T-helper 17 cell (primary cell): ENCODE measurements at regions not wholly inside any gene's neighbourhood (a gene's known extent, or its start where the extent isn't known, plus 50 kb on each side); places are given as distances from the start of the nearest gene placed in this dataset.
"Not testable (repeated sequence)": the region's sequence is repeated elsewhere in the genome, so short reads cannot be mapped to it uniquely, and the experiment has no call there.

Experiments used
- ATAC-seq: fragments of 150-1000 bp; cut with Tn5 transposase; 2 replicates; pipeline ENCODE4 v1.10.0; 2021; ENCODE audit warnings: mild to moderate bottlenecking, moderate library complexity
- DNase-seq, 3 donors: peaks; one replicate each; pipeline versions ENCODE4 v3.0.0 to v3.0.0-alpha.2; 2020 to 2021
- H3K9me3 ChIP-seq: one replicate; pipeline ENCODE4 v1.7.0; 2013; ENCODE audit warnings: low read length, mild to moderate bottlenecking; ENCODE audit not compliant: control insufficient read depth, poor library complexity, severe bottlenecking
- H3K27ac Mint-ChIP-seq: one replicate; pipeline ENCODE4 v1.8.0; 2022; ENCODE audit warnings: mild to moderate bottlenecking, moderate library complexity, mixed read lengths
- H3K27me3 Mint-ChIP-seq: one replicate; pipeline ENCODE4 v1.8.0; 2022; ENCODE audit warnings: mixed read lengths
- H3K36me3 Mint-ChIP-seq: one replicate; pipeline ENCODE4 v1.8.0; 2022; ENCODE audit warnings: low read depth, mixed read lengths
- H3K4me1 Mint-ChIP-seq: one replicate; pipeline ENCODE4 v1.8.0; 2022; ENCODE audit warnings: mild to moderate bottlenecking, mixed read lengths
- H3K4me3 Mint-ChIP-seq: one replicate; pipeline ENCODE4 v1.8.0; 2022; ENCODE audit warnings: mild to moderate bottlenecking, moderate library complexity, mixed read lengths

- no peaks in the 10 kb centered on the region for H3K4me1 Mint-ChIP-seq
- H3K36me3 Mint-ChIP-seq: no peaks in the 10 kb centered on the region
- no peak for DNase-seq
- no peak overlapping the region for H3K27ac Mint-ChIP-seq
- no peaks in the 10 kb centered on the region for H3K9me3 ChIP-seq
- ATAC-seq: no peak
- no peak overlapping the region for H3K4me3 Mint-ChIP-seq
- peaks cover 42% of the 10 kb centered on the region for H3K27me3 Mint-ChIP-seq
Measured at GRCh38 chr2:97348841-97349240, 235.9 kb downstream of the ANKRD36 start.

GRCh38 chr2:97348265-97348664, 235.3 kb downstream of the ANKRD36 start:
- Mint-ChIP-seq H3K27ac (no peak overlapping the region), H3K4me1 (no peaks in the 10 kb centered on the region), H3K36me3 (no peaks in the 10 kb centered on the region), H3K27me3 (peaks cover 36% of the 10 kb centered on the region), H3K4me3 (no peak overlapping the region)
- DNase-seq (no peak), ATAC-seq (no peak)
- no peaks in the 10 kb centered on the region for H3K9me3 ChIP-seq

GRCh38 chr2:97344937-97345336, 232.0 kb downstream of the ANKRD36 start:
- DNase-seq, H3K4me1 Mint-ChIP-seq, H3K27ac Mint-ChIP-seq, H3K9me3 ChIP-seq, ATAC-seq, H3K36me3 Mint-ChIP-seq, H3K27me3 Mint-ChIP-seq, H3K4me3 Mint-ChIP-seq: not testable (repeated sequence)

GRCh38 chr2:97333674-97334073, 220.7 kb downstream of the ANKRD36 start:
- ATAC-seq, DNase-seq, H3K27ac Mint-ChIP-seq, H3K4me3 Mint-ChIP-seq, H3K27me3 Mint-ChIP-seq, H3K4me1 Mint-ChIP-seq, H3K9me3 ChIP-seq, H3K36me3 Mint-ChIP-seq: not testable (repeated sequence)

- H3K4me3 Mint-ChIP-seq, DNase-seq, ATAC-seq, H3K27ac Mint-ChIP-seq, H3K36me3 Mint-ChIP-seq, H3K27me3 Mint-ChIP-seq, H3K9me3 ChIP-seq, H3K4me1 Mint-ChIP-seq: not testable (repeated sequence)
Measured at GRCh38 chr2:97332184-97332583, 219.2 kb downstream of the ANKRD36 start.

- H3K27me3 Mint-ChIP-seq, H3K36me3 Mint-ChIP-seq, DNase-seq, H3K9me3 ChIP-seq, ATAC-seq, H3K27ac Mint-ChIP-seq, H3K4me3 Mint-ChIP-seq, H3K4me1 Mint-ChIP-seq: not testable (repeated sequence)
Measured at GRCh38 chr2:97321936-97322713, 209.2 kb downstream of the ANKRD36 start.

GRCh38 chr2:97315358-97315757, 202.4 kb downstream of the ANKRD36 start:
- not testable (repeated sequence) for H3K36me3 Mint-ChIP-seq, DNase-seq, H3K27ac Mint-ChIP-seq, H3K4me1 Mint-ChIP-seq, H3K9me3 ChIP-seq, H3K4me3 Mint-ChIP-seq, H3K27me3 Mint-ChIP-seq, ATAC-seq

- H3K27me3 Mint-ChIP-seq, H3K4me1 Mint-ChIP-seq, DNase-seq, H3K36me3 Mint-ChIP-seq, H3K27ac Mint-ChIP-seq, H3K9me3 ChIP-seq, ATAC-seq, H3K4me3 Mint-ChIP-seq: not testable (repeated sequence)
Measured at GRCh38 chr2:97312426-97312825, 199.5 kb downstream of the ANKRD36 start.

- H3K4me1 Mint-ChIP-seq, H3K4me3 Mint-ChIP-seq, H3K36me3 Mint-ChIP-seq, H3K27me3 Mint-ChIP-seq, ATAC-seq, DNase-seq, H3K27ac Mint-ChIP-seq, H3K9me3 ChIP-seq: not testable (repeated sequence)
Measured at GRCh38 chr2:97305426-97305825, 192.5 kb downstream of the ANKRD36 start.

- DNase-seq: not testable (repeated sequence)
Measured at GRCh38 chr2:97302881-97303280, 189.9 kb downstream of the ANKRD36 start.

GRCh38 chr2:97301771-97302170, 188.8 kb downstream of the ANKRD36 start:
- H3K4me1 Mint-ChIP-seq, H3K4me3 Mint-ChIP-seq, DNase-seq, H3K27ac Mint-ChIP-seq, H3K9me3 ChIP-seq, ATAC-seq, H3K36me3 Mint-ChIP-seq, H3K27me3 Mint-ChIP-seq: not testable (repeated sequence)

More at GRCh38 chr2:97302881-97303280, 189.9 kb downstream of the ANKRD36 start:
- not testable (repeated sequence) for H3K4me1 Mint-ChIP-seq, ATAC-seq, H3K27me3 Mint-ChIP-seq, H3K9me3 ChIP-seq, H3K36me3 Mint-ChIP-seq, H3K27ac Mint-ChIP-seq, H3K4me3 Mint-ChIP-seq
